ENCODE measurements at regions not wholly inside any gene's neighbourhood (a gene's known extent, or its start where the extent isn't known, plus 50 kb on each side); places are given as distances from the start of the nearest gene placed in this dataset.

DNA sequence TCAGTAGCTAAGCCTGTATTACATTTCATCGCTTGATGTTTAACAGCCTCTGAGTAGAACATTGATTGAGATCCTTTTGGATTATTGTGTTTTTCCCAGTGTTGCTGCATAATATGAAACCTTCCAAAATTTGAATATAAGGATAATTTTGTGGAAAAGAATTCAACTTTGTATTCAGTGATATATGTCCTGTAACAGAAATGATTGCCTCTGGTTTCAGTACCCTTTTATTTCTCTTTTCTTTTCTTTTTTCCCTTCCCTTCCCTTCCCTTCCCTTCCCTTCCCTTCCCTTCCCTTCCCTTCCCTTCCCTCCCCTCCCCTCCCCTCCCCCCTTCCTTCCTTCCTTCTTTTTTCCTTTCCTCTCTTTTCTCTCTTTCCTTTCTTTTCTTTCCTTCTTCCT, 74.6 kb downstream of the UTRN start:
- Mint-ChIP-seq H3K27me3 (ENCODE audit: unreplicated experiment) (peaks cover 5% of the 10 kb centered on the region), H3K9me3 (ENCODE audit: unreplicated experiment) (no peaks in the 10 kb centered on the region), H3K4me3 (ENCODE audit: unreplicated experiment) (no peak overlapping the region), H3K27ac (ENCODE audit: unreplicated experiment) (no peak overlapping the region), H3K4me1 (ENCODE audit: unreplicated experiment) (peaks cover 24% of the 10 kb centered on the region), H3K36me3 (ENCODE audit: low read depth, unreplicated experiment) (no peaks in the 10 kb centered on the region)
- no peak for DNase-seq (ENCODE audit: low spot score)
- TF ChIP-seq, protein P1, sequence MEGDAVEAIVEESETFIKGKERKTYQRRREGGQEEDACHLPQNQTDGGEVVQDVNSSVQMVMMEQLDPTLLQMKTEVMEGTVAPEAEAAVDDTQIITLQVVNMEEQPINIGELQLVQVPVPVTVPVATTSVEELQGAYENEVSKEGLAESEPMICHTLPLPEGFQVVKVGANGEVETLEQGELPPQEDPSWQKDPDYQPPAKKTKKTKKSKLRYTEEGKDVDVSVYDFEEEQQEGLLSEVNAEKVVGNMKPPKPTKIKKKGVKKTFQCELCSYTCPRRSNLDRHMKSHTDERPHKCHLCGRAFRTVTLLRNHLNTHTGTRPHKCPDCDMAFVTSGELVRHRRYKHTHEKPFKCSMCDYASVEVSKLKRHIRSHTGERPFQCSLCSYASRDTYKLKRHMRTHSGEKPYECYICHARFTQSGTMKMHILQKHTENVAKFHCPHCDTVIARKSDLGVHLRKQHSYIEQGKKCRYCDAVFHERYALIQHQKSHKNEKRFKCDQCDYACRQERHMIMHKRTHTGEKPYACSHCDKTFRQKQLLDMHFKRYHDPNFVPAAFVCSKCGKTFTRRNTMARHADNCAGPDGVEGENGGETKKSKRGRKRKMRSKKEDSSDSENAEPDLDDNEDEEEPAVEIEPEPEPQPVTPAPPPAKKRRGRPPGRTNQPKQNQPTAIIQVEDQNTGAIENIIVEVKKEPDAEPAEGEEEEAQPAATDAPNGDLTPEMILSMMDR (IDR thresholded peaks at IDR 0.05; ENCODE audit: unreplicated experiment) = no peak

DNA sequence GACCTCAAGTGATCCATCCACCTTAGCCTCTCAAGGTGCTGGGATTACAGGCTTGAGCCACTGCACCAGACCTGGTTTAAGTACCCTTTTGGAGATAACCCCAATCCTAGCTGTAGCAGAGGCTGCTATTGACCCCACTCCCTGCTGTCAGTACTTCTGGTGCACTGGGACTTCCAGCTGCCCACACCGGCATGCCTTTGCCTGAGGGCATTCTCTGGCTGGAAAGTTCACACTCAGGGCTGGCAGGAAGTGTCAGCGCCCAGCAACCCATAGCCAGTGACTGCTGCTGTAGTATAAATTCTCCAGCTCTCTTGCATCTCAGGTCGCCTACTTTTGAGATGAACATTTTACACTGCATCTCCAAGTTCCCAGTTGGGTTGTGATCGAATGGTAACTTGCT, 75.3 kb downstream of the UTRN start:
- Mint-ChIP-seq H3K4me1 (ENCODE audit: unreplicated experiment) (peaks cover 24% of the 10 kb centered on the region), H3K4me3 (ENCODE audit: unreplicated experiment) (no peak overlapping the region), H3K36me3 (ENCODE audit: low read depth, unreplicated experiment) (no peaks in the 10 kb centered on the region), H3K27ac (ENCODE audit: unreplicated experiment) (no peak overlapping the region), H3K27me3 (ENCODE audit: unreplicated experiment) (peaks cover 5% of the 10 kb centered on the region), H3K9me3 (ENCODE audit: unreplicated experiment) (no peaks in the 10 kb centered on the region)
- DNase-seq (ENCODE audit: low spot score) = no peak
- TF ChIP-seq, protein P1 (IDR thresholded peaks at IDR 0.05; ENCODE audit: unreplicated experiment) = no peak

DNA sequence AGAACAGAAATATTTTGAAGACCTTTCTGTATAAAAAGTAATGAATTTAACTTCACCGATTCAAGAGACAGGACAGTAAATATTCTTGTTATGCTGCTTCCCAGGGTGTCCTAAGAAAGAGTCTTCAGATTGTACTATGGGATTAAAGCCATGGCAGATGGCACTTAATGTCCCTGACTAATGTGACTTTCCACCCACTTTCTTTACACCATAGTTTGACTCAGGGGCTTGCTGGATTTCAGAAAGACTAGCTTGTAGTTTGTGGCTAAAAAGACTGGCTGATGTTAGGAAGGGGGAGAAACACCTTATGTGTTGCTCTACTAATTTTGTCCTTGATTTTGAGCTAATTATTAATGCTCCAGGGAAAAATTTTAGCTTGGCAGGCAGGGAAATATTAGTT, 75.9 kb downstream of the UTRN start:
- peaks cover 24% of the 10 kb centered on the region for H3K4me1 Mint-ChIP-seq (ENCODE audit: unreplicated experiment)
- no peaks in the 10 kb centered on the region for H3K9me3 Mint-ChIP-seq (ENCODE audit: unreplicated experiment)
- no peaks in the 10 kb centered on the region for H3K36me3 Mint-ChIP-seq (ENCODE audit: low read depth, unreplicated experiment)
- H3K4me3 Mint-ChIP-seq (ENCODE audit: unreplicated experiment) = no peak overlapping the region
- H3K27me3 Mint-ChIP-seq (ENCODE audit: unreplicated experiment) = peaks cover 5% of the 10 kb centered on the region
- H3K27ac Mint-ChIP-seq (ENCODE audit: unreplicated experiment) = no peak overlapping the region
- TF ChIP-seq, protein P1 (IDR thresholded peaks at IDR 0.05; ENCODE audit: unreplicated experiment) = no peak
- DNase-seq (ENCODE audit: low spot score) = no peak

DNA sequence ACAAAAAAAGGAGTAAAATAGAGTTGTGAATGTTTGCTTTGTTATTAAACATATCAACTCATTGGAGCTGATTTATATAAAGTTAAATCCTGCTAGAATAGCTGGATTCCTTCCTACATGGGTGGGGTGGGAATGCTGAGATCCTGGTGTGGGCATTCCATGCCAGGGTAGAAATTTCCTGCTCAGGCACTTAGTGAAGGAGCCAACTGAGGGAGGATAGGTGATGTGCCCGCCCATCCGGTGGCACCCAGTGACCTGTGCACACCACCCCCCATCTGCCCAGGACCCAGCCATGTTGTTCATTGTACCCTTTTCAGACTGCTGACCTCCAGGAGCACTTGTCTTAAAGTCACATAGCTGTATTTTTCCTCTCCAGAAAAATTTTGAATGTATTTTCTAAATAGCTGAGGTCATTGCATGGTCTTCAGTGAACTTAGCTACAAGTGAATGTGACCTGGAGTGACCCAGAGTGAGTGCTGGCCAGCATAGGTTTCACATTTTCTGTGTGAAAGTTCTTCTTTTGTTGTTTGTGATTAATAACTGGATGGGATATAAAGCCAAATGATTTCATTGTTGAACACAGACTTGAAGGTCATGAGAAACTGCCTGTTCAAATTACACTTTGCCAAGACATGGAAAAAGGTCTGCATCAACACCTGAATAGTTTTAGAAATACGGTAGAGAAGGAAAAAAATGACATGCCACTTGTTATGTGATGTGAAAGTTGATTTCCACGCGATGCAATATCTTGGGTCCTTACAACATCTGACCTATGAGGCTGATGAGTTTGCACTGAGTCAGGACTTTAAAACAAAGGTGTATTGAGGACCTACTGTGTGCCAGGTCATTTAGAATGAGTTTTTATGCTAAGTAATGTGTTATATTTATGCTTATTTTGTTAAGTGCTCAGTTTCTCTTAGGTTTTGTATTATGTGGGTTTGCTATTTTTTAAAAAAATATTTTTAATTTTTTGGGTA, 77.2 kb downstream of the UTRN start:
- TF ChIP-seq, protein P1 (IDR thresholded peaks at IDR 0.05; ENCODE audit: unreplicated experiment) = no peak
- Mint-ChIP-seq H3K4me1 (ENCODE audit: unreplicated experiment) (peaks cover 19% of the 10 kb centered on the region), H3K4me3 (ENCODE audit: unreplicated experiment) (no peak overlapping the region), H3K9me3 (ENCODE audit: unreplicated experiment) (no peaks in the 10 kb centered on the region), H3K36me3 (ENCODE audit: low read depth, unreplicated experiment) (no peaks in the 10 kb centered on the region), H3K27ac (ENCODE audit: unreplicated experiment) (no peak overlapping the region), H3K27me3 (ENCODE audit: unreplicated experiment) (peaks cover 5% of the 10 kb centered on the region)
- no peak for DNase-seq (ENCODE audit: low spot score)

GRCh38 chr6:144364208-144364720, 79.1 kb downstream of the UTRN start:
- Mint-ChIP-seq H3K4me3 (ENCODE audit: unreplicated experiment) (no peak overlapping the region), H3K27me3 (ENCODE audit: unreplicated experiment) (peaks cover 3% of the 10 kb centered on the region), H3K4me1 (ENCODE audit: unreplicated experiment) (peaks cover 18% of the 10 kb centered on the region), H3K9me3 (ENCODE audit: unreplicated experiment) (no peaks in the 10 kb centered on the region), H3K36me3 (ENCODE audit: low read depth, unreplicated experiment) (no peaks in the 10 kb centered on the region), H3K27ac (ENCODE audit: unreplicated experiment) (no peak overlapping the region)
- TF ChIP-seq, protein P1 (IDR thresholded peaks at IDR 0.05; ENCODE audit: unreplicated experiment) = no peak
- DNase-seq (ENCODE audit: low spot score) = no peak

All from endothelial cell (in vitro differentiated cells).